AG08395 (cell line): ENCODE measurements at regions not wholly inside any gene's neighbourhood (a gene's known extent, or its start where the extent isn't known, plus 50 kb on each side); places are given as distances from the start of the nearest gene placed in this dataset.

ENCODE experiments used
- DNase-seq: peaks from one replicate; pipeline ENCODE4 v3.0.0; 2012; ENCODE audit warnings: mixed read lengths, low spot score

DNA sequence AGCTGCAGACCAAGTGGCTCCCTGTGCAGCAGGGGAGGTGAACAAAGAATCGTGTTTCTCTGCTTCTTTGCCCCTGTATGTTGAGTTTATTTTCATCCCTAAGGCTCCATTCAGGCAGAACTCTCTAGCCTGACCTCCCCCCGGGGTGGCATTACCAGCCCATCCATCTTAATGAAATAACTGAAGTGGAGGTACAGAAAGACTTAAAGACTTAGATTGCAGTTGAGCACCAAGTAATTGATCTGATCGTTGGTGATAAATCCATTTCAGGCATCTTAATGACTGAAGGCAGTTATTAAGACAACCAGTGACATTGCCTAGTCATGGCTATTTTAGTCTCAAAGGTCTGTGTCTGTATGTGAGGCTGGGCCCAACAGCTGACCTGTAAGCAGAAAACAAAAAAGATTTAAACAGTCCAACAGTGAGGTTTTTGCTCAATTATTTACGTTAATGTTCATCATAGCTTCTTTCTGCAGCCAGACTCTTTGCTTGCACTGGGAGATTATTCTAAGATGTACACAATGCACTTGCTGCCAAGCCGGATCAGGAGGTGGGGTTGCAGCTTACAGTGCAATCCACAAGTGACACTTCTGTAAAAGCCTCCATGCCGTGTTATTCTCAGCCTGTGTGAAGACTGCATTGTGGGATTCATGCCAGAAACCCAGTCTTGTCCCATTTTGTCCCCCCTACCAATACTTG, 363.0 kb upstream of the DUSP10 start:
- no peak for DNase-seq

- DNase-seq, result no peak
Measured at GRCh38 chr1:222104097-222104496, 362.2 kb upstream of the DUSP10 start.

DNA sequence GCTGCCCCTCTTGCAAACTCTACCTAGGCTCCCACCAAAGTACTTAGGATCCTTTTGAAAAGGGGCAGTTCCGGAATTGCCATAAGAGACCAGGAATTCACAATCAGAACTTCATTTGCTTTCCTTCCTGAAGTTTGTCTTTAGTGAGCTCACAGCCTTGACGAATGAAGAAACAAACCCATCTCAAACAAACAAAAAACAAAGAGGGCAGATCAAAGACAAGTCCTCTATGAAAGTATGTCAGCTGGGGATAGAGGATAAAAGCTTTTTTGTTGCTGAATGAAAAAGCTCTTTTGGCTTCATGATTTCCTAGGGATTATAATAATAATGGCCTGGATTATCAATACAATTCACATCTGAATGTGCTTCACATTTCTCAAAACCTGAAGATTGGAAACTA, 357.9 kb upstream of the DUSP10 start:
- no peak for DNase-seq

DNA sequence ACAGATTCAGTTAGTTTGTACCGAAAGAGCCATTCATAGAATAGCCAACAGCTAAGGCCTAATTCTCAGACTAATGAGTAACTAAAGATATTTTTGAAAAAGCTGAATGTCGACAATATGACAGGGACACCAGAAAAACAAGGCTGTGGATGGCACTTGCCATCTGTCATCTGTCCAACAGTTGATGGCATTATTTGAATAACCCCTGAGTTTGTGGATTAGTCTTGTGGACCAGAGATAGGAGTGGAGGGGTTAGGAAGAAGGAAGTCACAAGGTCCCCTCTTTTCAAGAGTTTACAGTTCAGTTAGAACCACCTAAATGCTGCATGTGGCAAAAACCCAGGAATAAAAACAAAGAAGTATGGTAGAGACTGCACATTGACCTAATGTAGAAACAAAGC, 356.5 kb upstream of the DUSP10 start:
- no peak for DNase-seq

- DNase-seq, result no peak
Measured at GRCh38 chr1:222097588-222097987, 355.7 kb upstream of the DUSP10 start.

- peak; percentile 33 for DNase-seq
Measured at GRCh38 chr1:222096883-222097282, 355.0 kb upstream of the DUSP10 start.

DNA sequence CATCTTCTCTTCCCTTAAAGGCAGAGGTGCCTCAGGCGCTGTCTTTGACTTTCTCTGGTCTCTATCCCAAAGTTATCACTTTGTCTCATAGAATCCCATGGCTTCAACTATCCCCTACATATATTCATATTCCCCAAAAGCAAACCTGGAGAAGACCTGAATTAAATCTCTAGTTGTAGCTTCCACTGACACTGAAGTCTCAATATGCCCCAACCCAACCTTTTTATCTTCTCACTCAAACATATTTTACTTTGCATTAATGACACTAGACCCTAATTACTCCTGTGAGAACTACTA, 354.5 kb upstream of the DUSP10 start:
- no peak for DNase-seq

- DNase-seq, result no peak
Measured at GRCh38 chr1:222095606-222096475, 354.0 kb upstream of the DUSP10 start.

DNA sequence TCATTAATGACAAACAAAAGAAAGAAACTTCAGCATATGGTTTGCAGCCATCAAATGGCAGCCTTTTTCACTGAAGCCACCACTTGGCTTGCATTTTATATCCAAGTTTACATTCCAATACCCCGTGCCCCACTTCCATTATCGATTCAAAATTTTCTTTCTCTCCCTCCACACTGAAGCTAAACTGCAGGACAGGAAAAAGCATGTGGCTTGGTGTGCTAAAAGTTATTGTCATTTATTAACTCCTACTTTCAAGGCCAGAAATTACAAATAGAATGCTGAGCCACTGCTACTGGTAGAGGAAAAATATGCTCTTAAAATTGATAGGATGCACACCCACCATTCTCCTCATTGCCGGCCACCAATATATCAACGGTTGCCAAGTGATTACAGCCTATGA, 351.6 kb upstream of the DUSP10 start:
- DNase-seq, result no peak

- peak; percentile 40 for DNase-seq
Measured at GRCh38 chr1:222090103-222090502, 348.2 kb upstream of the DUSP10 start.

DNA sequence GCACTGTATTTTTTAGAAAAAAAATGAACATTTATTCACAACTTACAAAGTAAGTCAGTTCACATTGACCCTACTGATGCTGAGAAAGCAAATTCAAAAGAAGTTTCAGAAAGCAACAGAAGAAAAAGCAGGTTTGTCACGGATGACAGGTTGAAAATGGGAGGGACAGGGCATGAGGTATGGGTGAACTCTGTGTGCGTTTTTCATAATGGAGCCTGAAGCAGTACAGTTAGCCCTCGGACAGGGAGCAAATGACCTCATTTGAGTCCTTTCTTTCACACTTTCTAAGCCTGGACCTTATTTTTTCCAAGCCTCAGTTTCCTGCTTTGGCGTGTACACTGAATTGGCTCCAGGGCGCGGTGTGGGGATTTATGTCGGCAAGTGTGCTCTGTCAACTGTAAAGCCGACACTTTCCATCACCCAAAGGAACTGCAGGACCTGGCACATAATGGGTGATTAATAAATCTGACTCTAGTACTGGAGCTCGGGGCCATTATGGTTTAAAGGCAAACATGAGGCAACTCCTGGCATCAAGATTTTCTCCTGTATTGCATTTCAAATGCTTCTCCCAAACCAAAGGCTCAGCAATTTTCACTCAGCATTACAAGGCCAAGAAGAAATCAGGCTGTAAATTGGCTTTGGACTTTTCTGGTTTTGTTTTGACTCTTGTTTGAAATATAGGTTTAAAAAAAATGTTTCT, 345.5 kb upstream of the DUSP10 start:
- no peak for DNase-seq

DNA sequence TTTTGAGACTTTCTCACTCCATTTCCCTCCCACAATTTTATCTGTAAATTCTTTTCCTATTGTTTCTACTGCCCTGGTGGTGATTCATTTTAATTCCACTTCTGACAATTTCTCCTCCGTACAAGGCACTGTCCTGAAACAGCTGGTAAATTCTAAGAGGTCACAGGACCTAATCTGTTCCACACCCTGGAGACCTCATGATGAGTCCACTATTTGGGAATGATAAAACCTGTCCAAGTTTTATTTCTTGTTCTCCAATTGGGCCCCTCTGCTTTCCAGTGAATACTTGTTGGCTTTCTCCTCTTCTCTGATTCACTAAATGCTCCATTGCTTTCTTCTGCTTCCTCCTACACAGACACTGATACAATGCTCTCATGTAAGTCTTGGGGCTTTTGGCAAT, 343.1 kb upstream of the DUSP10 start:
- peak; percentile 82 for DNase-seq

GRCh38 chr1:222084048-222084447, 342.2 kb upstream of the DUSP10 start:
- DNase-seq, result no peak

- DNase-seq, result no peak
Measured at GRCh38 chr1:222081859-222082258, 340.0 kb upstream of the DUSP10 start.

DNA sequence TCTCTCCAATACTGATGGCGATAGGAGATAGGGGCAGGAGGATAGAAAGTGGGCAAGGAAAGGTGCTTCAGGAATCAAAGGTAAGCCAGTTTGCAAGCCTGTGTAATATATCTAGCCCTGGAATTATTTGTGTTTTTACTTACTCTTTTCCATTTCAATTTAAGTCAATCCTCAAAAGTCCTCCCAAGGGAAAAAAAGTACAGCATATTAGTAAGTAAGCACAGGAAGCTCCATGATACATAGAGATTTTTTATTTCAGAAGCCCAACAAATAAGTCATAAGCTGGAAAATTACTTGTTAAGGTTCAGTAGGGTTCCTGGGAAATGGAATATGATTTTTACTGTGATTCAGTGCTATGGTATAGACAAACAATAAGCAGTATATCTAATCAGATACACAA, 337.7 kb upstream of the DUSP10 start:
- no peak for DNase-seq

DNA sequence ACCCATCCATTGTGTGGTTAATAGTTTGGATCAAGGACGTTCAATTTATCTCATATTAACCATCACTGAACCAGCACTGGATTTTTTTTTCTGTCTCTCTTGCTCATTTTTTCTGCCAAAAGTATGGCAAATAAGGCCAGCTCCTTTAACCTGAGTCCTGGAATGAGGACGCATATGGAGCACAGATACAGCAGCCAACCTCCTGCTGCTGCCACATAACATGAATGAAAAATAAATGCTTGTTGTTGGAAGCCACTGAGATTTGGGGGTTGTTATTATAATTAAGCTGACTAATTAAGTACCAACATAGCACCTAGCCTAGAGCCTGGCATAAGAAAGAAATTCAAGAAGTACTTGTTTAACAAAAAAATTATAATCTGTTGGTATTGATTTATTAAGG, 335.3 kb upstream of the DUSP10 start:
- DNase-seq, result no peak

DNA sequence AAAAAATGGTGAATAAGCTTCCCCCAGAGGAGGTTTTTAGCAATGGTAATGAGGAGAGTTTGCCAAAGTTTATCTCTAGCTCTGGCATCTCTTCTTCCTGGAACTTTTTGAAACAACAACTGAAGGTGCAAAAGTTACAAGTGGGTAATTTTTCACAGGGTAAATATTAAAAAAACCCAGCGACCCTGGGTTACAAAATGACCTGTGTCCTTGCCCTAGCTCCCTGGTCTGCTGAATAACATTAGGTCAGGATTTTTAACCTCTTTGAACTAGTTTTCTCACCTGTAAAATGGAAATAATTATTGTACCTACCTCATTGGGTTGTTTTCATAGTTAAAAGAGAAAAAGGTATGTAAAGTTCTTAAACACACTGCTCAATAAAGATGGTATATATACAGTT, 332.4 kb upstream of the DUSP10 start:
- DNase-seq, result no peak

- DNase-seq, result peak; percentile 85
Measured at GRCh38 chr1:222073307-222073995, 331.6 kb upstream of the DUSP10 start.

DNA sequence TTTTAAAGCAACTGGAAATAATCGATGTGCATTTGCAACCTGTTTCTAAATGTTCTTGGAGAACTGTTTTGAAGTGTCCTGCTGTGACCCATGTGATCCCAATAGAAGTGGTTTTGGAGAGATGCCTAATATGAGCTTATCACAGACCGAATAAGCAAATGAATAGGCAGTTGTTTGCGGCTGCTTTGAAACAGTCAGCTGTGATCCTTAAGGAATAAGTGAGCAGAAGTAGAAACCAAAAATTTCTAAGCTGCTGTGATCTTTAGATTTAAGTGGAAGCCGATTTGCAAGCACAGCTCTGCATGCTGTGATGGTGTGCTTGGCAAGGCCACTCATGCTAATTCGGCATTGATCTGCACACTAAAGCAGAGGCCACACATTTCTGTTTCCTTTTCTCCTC, 329.5 kb upstream of the DUSP10 start:
- no peak for DNase-seq

DNA sequence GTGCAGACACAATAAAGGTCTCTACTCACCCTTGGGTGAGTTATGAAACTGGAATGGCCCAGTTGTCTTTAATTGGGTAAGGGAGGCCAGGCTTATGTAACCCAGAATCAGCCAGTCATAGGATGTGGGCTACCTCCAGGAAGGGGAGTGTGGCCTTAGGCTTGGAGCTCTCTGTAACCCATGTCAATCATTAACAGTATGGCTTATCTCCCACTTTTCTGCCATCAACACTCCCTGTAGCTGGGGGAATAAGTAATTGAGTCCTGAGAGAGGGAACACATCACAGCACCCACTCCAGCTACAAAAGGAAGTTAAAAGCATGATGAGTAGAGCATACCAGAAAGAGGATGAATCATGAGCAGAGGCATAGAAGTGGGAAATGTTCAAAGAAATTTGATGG, 327.0 kb upstream of the DUSP10 start:
- no peak for DNase-seq

DNA sequence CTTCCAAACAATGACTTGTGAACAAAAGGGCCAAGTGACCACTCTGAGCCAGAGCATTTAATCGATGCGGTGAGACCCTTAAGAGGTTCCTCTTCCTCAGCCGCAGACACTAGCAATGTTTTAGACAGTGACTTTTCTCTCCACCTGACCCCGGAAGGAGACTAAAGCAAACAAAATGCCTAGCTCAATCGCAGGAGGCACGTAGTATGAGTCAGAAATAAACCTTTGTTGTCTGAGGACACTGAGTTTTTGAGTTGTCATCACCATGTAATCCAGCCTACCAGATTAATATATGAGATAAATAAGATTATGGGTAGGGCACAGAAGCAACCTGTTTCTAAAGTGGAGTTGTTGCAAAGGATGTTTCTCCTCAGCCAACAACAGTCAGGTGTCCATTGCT, 326.2 kb upstream of the DUSP10 start:
- DNase-seq, result no peak

- no peak for DNase-seq
Measured at GRCh38 chr1:222066539-222066938, 324.6 kb upstream of the DUSP10 start.

DNA sequence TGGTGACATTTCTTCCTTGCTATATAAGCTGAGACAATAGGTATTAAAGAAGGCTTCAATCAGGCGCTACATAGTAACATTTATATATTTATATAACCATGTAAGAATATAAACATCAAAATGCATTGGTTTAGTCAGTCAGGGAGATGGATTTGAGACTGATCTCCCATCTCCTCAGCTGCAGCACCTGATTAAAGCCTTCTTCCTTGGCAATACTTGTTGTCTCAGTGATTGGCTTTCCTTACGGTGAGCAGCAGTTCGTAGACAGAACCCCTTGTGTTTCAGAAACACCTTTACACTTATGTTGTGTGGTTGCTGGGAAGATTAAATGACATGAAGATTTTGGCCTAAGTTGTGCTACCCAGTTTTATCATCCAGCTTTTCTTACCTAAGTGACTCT, 323.3 kb upstream of the DUSP10 start:
- DNase-seq, result no peak
